Right forelimb (tissue), 1 donor: ENCODE measurements at regions not wholly inside any gene's neighbourhood (a gene's known extent, or its start where the extent isn't known, plus 50 kb on each side); places are given as distances from the start of the nearest gene placed in this dataset.

Experiments used
- DNase-seq: peaks from one replicate; pipeline ENCODE4 v3.0.0-alpha.2; 2018

GRCh38 chr7:18257711-18258110 is 230.1 kb upstream of the PRPS1L1 start:
- no peak for DNase-seq

- no peak for DNase-seq
These were observed 233.5 kb upstream of the HDAC9 start for GRCh38 chr7:18262058-18262457.

- DNase-seq: no peak
These were observed 229.8 kb upstream of the HDAC9 start for GRCh38 chr7:18265611-18266281.

DNA sequence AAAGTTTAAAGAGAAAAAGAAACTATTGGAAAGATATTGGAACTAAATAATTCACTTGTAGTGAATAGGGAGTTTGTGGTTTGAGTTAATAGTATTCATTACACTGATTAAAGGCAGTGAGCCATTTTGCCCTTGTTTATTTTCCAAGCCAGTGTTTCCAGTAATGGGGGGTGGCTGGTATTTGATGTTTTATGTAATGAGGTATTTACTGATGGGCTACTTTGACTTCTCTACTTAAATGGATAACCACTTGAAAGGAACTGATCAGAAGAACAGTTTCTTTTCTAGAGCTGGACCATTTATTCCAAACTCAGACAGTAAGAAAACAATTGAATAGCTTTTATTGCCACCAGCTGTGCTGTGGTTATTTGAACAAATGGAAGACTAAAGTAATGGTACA is 227.0 kb upstream of the HDAC9 start:
- no peak for DNase-seq

GRCh38 chr7:18276380-18276779 is 219.2 kb upstream of the HDAC9 start:
- DNase-seq: no peak

DNA sequence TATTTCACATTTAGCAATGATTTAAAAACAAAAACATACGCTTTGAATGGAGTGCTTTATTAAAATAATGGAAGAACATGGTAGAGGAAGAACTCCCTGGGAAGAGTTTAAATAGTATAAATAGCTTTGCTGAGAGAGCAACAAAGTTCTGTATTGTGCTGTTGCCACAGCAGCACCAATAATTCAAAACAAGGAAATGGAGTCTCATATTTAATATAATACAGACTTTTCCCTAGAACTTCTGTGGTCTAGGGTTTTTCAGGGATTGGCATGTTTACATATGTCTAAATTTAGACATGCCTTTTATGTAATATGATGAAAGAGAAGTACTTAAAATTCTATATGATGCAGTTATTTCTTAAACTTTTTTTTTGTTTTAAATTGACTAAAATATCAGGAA is 217.2 kb upstream of the HDAC9 start:
- no peak for DNase-seq

DNA sequence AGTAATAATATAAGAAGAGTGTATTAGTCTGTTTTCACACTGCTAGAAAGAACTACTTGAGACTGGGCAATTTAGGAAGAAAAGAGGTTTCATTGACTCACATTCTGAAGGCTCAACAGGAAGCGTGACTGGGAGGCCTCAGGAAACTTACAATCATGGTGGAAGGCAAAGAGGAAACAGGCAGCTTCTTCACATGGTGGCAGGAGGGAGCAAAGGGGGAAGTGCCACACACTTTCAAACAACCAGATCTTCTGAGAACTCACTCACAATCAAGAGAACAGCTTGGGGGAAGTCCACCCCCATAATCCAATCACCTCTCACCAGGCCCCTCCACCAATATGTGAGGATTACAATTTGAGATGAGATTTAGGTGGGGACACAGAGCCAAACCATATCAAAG is 212.5 kb upstream of the HDAC9 start:
- no peak for DNase-seq

DNA sequence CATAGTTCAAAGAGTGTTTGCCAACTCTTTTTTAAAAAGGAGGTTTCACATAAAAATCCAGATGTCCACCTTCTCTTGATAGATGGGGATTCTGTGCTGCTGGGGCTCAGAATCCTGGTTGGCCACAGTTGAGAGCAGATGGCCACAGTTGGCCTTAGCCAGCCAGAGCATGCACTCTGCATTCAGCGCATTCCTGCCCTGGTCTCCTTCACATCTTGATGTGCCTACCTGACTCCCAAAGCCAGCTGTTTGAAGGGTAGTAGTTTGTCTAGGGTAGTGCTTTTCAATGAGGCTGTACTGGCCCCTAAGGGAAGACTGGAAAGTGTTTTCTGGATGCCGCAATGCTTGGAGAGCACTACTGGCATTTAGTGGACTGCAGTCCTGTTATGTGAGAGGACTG is 208.1 kb upstream of the HDAC9 start:
- no peak for DNase-seq

DNA sequence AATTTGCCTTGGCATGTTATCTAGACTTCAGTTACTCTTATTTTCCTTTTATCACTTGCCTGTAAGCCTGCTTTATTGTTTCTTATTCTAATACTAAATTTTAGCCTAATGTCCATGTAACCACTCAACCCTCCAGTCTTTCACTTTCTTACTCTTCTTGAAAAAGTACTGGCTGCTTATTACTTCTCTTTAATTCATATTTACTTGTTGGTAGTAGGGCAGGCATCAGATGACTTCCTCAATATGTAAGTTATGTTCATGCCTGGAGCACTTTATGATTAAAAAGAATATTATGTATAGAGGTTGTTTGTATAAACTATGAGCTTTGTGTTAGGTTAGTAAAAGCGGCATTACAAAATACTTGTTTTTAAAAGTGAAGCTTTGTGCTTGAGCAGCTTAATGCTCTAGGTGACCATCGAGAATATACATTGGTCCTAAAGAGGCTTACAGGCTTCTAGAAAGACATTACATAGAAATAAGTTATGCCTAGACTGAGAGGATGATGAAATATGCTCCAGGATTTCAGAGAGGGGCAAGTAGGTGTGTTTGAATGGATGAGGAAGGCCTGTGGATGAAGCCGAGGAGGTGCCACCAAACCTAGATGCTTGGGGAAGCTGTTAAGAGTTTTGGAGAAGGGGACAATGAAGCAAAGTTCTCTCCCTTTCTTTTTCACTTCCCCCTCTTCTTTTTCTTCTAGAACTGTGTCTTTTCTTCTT is 207.1 kb upstream of the HDAC9 start:
- DNase-seq: no peak

DNA sequence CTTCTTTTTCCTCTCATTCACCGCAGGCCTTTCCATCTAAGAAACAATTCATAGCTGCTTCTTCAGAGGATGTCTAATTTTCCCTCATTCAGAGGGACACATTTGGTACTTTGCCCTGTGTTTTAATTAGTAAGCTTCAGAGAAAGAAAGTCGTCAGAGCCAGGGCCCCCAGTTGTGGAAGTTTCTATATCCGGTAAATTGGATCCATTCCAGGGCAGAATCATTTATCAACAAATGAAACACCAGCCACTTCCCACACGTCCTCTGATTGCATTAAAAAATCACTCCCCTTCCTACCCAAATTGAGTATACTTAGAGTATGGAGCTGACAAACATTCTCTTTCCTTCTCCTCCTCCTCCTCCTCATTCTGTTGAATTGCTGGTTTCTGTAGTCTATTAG is 205.8 kb upstream of the HDAC9 start:
- no peak for DNase-seq

- no peak for DNase-seq
These were observed 205.3 kb upstream of the HDAC9 start for GRCh38 chr7:18290223-18290622.

- no peak for DNase-seq
These were observed 204.7 kb upstream of the HDAC9 start for GRCh38 chr7:18290865-18291264.

DNA sequence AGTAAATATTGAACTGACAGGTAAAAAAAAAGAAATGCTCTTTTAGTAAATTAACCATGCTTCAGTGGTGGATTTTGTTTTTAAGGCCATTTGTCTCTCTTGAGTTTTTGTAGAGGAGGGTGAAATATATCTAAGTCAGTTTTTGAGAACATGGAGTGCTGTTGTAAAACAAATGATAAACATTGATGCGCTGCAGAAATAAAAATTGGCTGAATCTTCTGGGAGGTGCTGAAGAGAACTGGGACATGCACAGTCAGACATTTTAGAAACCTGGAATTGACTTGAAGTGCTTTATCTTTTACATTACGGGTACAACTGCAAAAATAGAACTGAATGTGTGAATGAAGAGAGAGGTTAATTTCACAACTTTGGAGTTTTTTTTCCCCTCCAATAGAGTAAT is 203.0 kb upstream of the HDAC9 start:
- DNase-seq: no peak

GRCh38 chr7:18293759-18294158 is 201.8 kb upstream of the HDAC9 start:
- DNase-seq: no peak

DNA sequence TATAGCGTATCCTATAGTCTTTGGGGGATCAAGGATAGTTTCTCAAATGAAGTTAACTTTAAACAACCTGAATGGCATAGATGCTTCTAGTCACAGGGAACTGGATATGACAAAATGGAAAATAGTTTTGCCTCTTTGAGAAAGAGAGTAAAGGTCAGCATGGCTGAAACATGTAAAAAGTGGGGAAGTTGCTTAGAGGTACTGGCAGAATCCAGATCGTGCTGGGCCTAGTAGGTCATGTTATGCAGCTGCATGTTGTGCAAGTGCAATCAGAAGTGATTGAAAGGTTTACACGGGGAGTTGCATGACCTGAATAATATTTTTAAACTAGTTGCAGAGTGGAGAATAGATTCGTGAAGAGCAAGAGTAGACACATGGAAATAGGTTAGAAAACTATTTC is 201.1 kb upstream of the HDAC9 start:
- DNase-seq: no peak

GRCh38 chr7:18295781-18296423 is 199.6 kb upstream of the HDAC9 start:
- DNase-seq: no peak

DNA sequence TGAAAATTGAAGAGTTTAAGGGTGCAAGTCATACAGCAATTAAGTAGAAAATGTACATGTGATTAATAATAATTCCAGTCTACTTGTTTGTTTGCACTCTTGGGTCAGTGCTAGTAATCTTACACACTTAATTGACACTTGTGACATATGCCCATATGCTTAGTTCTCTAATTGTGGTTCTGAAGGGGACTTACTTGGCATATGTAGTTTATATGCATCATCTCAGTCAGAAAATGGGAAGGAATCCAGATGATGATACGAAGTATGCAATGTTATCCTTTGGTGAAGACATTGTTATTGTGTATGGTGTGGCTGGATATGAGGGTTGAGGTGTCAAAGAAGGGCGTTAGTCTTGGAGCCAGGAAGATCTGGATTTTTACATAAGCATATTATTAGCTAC is 193.5 kb upstream of the HDAC9 start:
- DNase-seq: no peak

DNA sequence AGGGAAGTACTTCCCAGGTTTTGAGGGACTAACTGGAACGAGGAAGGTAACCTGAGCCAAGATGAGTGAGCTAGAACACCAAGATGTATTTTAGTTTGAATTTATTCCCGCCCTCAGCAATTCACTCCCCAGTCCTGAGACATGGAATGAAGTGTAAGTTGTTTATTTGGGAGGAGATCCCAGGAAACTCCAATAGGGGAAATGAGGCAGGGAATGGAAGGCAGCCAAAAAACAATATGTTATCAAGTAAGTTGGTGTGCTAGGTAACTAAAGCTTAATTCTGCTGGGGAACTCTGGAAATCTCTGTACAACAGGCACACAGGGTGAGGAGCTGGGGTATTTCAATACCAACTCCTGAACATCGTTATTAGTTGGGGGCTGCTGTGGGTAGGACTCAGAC is 189.7 kb upstream of the HDAC9 start:
- no peak for DNase-seq

DNA sequence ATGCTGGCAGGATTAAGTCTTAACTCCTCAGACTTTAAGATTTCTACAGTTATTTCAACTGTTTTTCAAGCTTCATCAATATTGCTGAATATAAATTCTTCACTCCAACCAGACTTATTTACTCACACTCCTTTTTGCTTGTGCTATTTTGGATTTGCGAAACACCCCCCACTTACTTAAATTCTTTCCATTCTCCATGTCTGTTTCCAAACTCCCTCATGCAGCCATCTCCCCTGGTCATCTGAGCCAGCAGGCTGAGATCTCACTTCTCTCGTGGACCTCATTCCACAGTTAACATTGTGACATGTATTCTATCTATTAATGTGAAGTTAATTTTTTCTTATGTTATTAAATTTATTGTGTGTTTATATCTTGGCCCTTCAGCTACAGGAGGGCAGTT is 188.9 kb upstream of the HDAC9 start:
- DNase-seq: no peak

DNA sequence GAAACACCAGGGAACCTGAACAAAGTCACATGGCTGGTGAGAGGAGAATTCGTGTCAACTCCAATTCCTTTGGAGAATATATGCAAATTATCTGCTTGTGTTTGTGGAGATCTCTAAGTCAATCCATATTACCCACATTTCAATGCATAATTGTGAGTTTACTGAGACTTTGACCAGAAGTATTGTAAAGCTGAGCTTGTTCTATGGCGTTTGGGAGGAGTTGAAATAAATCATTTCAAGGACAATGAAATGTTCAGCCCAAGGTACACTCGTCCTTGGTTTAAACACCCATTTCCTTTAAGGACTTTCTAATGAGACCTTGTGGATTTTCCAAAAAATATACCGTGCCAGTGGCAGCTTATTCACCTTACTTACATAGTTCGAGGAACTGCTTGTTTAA is 186.6 kb upstream of the HDAC9 start:
- no peak for DNase-seq

DNA sequence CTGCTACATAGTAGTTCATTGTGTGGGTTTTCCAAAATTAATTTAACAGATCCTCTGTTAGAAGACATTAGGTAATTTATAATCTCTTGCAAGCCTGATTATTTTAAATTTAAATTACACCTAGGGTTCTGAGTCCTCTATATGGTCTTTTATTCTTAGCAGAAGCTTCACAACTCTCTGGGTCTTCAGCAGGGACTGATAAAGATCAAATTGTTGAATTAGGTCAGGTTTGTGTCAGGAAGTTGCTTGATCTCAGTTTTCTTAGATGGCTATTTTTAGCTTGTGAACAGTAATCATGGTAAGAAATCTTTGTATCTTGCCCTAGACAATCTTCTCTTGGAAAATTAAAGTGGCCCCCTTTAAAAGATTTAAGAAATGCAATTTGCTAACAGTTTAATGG is 183.1 kb upstream of the HDAC9 start:
- DNase-seq: no peak

DNA sequence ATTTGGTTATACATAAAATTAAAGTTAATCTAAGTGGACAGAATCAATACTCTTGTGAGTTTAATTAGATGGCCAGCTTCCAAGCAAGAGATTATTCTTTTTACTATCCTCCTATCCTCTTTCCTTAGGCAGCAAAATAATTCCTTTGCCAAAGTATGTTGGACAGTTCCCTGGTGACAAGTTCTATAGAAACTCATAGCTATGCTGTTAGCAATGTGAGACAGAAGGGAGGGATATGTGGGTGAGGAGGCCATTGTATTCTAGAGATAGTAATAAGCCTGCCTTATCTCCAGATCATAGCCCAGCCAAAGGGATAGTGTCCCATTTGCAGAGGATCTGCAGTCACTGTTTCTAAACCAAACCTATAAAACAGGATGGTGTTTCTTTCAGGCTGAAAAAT is 181.6 kb upstream of the HDAC9 start:
- DNase-seq: no peak

GRCh38 chr7:18315241-18315640 is 180.3 kb upstream of the HDAC9 start:
- DNase-seq: no peak

GRCh38 chr7:18317941-18318340 is 177.6 kb upstream of the HDAC9 start:
- no peak for DNase-seq

GRCh38 chr7:18320422-18320821 is 175.1 kb upstream of the HDAC9 start:
- DNase-seq: no peak
